ENCODE measurements at regions not wholly inside any gene's neighbourhood (a gene's known extent, or its start where the extent isn't known, plus 50 kb on each side); places are given as distances from the start of the nearest gene placed in this dataset.

DNA sequence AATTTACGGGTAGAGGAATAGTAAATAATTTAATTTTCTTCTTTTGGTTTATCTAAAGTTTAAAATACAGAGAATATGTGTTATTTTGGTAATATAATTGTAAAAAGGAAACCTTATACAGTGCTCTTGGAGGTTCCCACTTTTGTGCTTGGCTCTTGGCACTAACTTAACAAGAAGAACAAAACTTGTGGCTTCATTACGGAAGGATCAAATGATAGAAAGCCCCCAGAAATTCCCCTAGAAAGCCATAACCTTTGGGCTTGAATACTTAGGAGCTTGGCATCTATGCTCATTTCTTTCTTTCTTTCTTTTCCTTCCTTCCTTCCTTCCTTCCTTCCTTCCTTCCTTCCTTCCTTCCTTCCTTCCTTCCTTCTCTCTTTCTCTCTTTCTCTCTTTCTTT, 197.5 kb downstream of the SOX2 start:
- TF ChIP-seq, protein P1, sequence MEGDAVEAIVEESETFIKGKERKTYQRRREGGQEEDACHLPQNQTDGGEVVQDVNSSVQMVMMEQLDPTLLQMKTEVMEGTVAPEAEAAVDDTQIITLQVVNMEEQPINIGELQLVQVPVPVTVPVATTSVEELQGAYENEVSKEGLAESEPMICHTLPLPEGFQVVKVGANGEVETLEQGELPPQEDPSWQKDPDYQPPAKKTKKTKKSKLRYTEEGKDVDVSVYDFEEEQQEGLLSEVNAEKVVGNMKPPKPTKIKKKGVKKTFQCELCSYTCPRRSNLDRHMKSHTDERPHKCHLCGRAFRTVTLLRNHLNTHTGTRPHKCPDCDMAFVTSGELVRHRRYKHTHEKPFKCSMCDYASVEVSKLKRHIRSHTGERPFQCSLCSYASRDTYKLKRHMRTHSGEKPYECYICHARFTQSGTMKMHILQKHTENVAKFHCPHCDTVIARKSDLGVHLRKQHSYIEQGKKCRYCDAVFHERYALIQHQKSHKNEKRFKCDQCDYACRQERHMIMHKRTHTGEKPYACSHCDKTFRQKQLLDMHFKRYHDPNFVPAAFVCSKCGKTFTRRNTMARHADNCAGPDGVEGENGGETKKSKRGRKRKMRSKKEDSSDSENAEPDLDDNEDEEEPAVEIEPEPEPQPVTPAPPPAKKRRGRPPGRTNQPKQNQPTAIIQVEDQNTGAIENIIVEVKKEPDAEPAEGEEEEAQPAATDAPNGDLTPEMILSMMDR (IDR thresholded peaks at IDR 0.05) = no peak
- no peak for TF ChIP-seq POLR2A (IDR thresholded peaks at IDR 0.05)

Measured in testis (tissue), 2 donors.